Mesendoderm (in vitro differentiated cells): ENCODE measurements at regions not wholly inside any gene's neighbourhood (a gene's known extent, or its start where the extent isn't known, plus 50 kb on each side); places are given as distances from the start of the nearest gene placed in this dataset.
"Not testable (repeated sequence)": the region's sequence is repeated elsewhere in the genome, so short reads cannot be mapped to it uniquely, and the experiment has no call there.

Source experiments
- DNase-seq: peaks from one replicate; pipeline ENCODE4 v3.0.0; 2013
- H2AK5ac ChIP-seq: 2 replicates; pipeline ENCODE4 v1.6.1; 2013; ENCODE audit warnings: low read length, inconsistent platforms
- H2BK120ac ChIP-seq: 2 replicates; pipeline ENCODE4 v1.6.1; 2013; ENCODE audit warnings: low read depth, mild to moderate bottlenecking, low read length, moderate library complexity, mixed read lengths
- H2BK15ac ChIP-seq: replicated peaks from 2 replicates; pipeline ENCODE4 v1.6.1; 2013; ENCODE audit warnings: low read depth, mild to moderate bottlenecking, moderate library complexity
- H2BK5ac ChIP-seq: 2 replicates; pipeline ENCODE4 v1.6.1; 2013; ENCODE audit warnings: low read length, inconsistent platforms
- H3K18ac ChIP-seq: 2 replicates; pipeline ENCODE4 v1.6.1; 2013; ENCODE audit warnings: mild to moderate bottlenecking, low read length, mixed read lengths
- H3K23ac ChIP-seq: one replicate; pipeline ENCODE4 v1.6.1; 2013; ENCODE audit warnings: low read length
- H3K27ac ChIP-seq: 2 replicates; pipeline ENCODE4 v1.5.1; 2013; ENCODE audit warnings: low read depth, mild to moderate bottlenecking, inconsistent platforms, low read length, moderate library complexity
- H3K27me3 ChIP-seq: 2 replicates; pipeline ENCODE4 v1.6.1; 2013; ENCODE audit warnings: low read length, control low read depth, mild to moderate bottlenecking, inconsistent platforms; ENCODE audit not compliant: insufficient read depth, poor library complexity
- H3K36me3 ChIP-seq: 2 replicates; pipeline ENCODE4 v1.6.1; 2013; ENCODE audit warnings: low read length, inconsistent platforms; ENCODE audit not compliant: control insufficient read depth, insufficient read depth
- H3K4ac ChIP-seq: one replicate; pipeline ENCODE4 v1.6.1; 2013; ENCODE audit warnings: low read depth, mild to moderate bottlenecking, low read length, moderate library complexity
- H3K4me1 ChIP-seq: 2 replicates; pipeline ENCODE4 v1.6.1; 2013; ENCODE audit warnings: low read depth, low read length, inconsistent platforms; ENCODE audit not compliant: control insufficient read depth
- H3K4me2 ChIP-seq: 2 replicates; pipeline ENCODE4 v1.6.1; 2013; ENCODE audit warnings: low read length
- H3K4me3 ChIP-seq: 2 replicates; pipeline ENCODE4 v1.5.1; 2013; ENCODE audit warnings: mild to moderate bottlenecking, low read length
- H3K56ac ChIP-seq: one replicate; pipeline ENCODE4 v1.6.1; 2013; ENCODE audit warnings: low read length
- H3K79me1 ChIP-seq: 2 replicates; pipeline ENCODE4 v1.6.1; 2013; ENCODE audit warnings: low read length, inconsistent platforms
- H3K79me2 ChIP-seq: 2 replicates; pipeline ENCODE4 v1.6.1; 2013; ENCODE audit warnings: mild to moderate bottlenecking, low read length; ENCODE audit not compliant: control insufficient read depth, insufficient read depth
- H3K9ac ChIP-seq: 2 replicates; pipeline ENCODE4 v1.6.1; 2013; ENCODE audit warnings: low read length, inconsistent platforms
- H4K5ac ChIP-seq: one replicate; pipeline ENCODE4 v1.6.1; 2013; ENCODE audit warnings: low read length
- H4K8ac ChIP-seq: one replicate; pipeline ENCODE4 v1.6.1; 2013; ENCODE audit warnings: low read depth, mild to moderate bottlenecking, control low read depth, low read length, moderate library complexity
- WGBS: extraction: QIAGEN DNeasy Blood & Tissue Kit; methylation state at CpG from one replicate; pipeline ENCODE4 v1.1.7; 2013; ENCODE audit warnings: low lambda C conversion rate, missing lambda C conversion rate; ENCODE audit not compliant: insufficient coverage; ENCODE audit errors: extremely low coverage; 5-methylcytosine and 5-hydroxymethylcytosine counted together

- no peak overlapping the region for H3K9ac ChIP-seq
- WGBS, result no CpG with 5 or more reads among the region's 3 CpGs
- H3K36me3 ChIP-seq, result no peaks in the 10 kb centered on the region
- no peak overlapping the region for H2BK120ac ChIP-seq
- H3K79me2 ChIP-seq, result no peaks in the 10 kb centered on the region
- H4K5ac ChIP-seq, result no peak overlapping the region
- no peak overlapping the region for H2AK5ac ChIP-seq
- no peak overlapping the region for H4K8ac ChIP-seq
- H3K27ac ChIP-seq, result no peak overlapping the region
- H3K23ac ChIP-seq, result no peak overlapping the region
- H3K79me1 ChIP-seq, result no peaks in the 10 kb centered on the region
- H3K4me1 ChIP-seq, result peaks cover 15% of the 10 kb centered on the region
- no peak overlapping the region for H3K4me3 ChIP-seq
- peak overlapping the region; percentile 15 for H3K18ac ChIP-seq
- peak overlapping the region; percentile 20 for H2BK5ac ChIP-seq
- H3K27me3 ChIP-seq, result no peaks in the 10 kb centered on the region
- H3K4me2 ChIP-seq, result no peak overlapping the region
- H3K4ac ChIP-seq, result no peak overlapping the region
- no peak for DNase-seq
- H2BK15ac ChIP-seq, result no peak overlapping the region
- H3K56ac ChIP-seq, result peak overlapping the region; percentile 2
Measured at GRCh38 chr5:124910354-124911016, 164.0 kb upstream of the ZNF608 start.

- H3K79me2 ChIP-seq, result no peaks in the 10 kb centered on the region
- no peak overlapping the region for H2BK15ac ChIP-seq
- no peak overlapping the region for H2BK5ac ChIP-seq
- no peak overlapping the region for H3K27ac ChIP-seq
- H3K18ac ChIP-seq, result no peak overlapping the region
- no CpG with 5 or more reads among the region's 20 CpGs for WGBS
- H2BK120ac ChIP-seq, result no peak overlapping the region
- H2AK5ac ChIP-seq, result peak overlapping the region; percentile 49
- H3K79me1 ChIP-seq, result no peaks in the 10 kb centered on the region
- no peak overlapping the region for H4K5ac ChIP-seq
- no peak for DNase-seq
- H3K56ac ChIP-seq, result no peak overlapping the region
- H3K23ac ChIP-seq, result no peak overlapping the region
- H3K4ac ChIP-seq, result no peak overlapping the region
- H3K9ac ChIP-seq, result no peak overlapping the region
- no peaks in the 10 kb centered on the region for H3K27me3 ChIP-seq
- H3K36me3 ChIP-seq, result no peaks in the 10 kb centered on the region
- no peak overlapping the region for H3K4me3 ChIP-seq
- H3K4me2 ChIP-seq, result no peak overlapping the region
- no peak overlapping the region for H4K8ac ChIP-seq
- peaks cover 11% of the 10 kb centered on the region for H3K4me1 ChIP-seq
Measured at GRCh38 chr5:124912638-124913328, 166.3 kb upstream of the ZNF608 start.

GRCh38 chr5:124913329-124913653 is 166.9 kb upstream of the ZNF608 start:
- Histone ChIP-seq H4K5ac (no peak overlapping the region), H3K4ac (no peak overlapping the region), H3K79me1 (no peaks in the 10 kb centered on the region), H2BK120ac (no peak overlapping the region), H2BK5ac (no peak overlapping the region), H2AK5ac (no peak overlapping the region), H4K8ac (no peak overlapping the region), H2BK15ac (no peak overlapping the region), H3K4me1 (peaks cover 11% of the 10 kb centered on the region), H3K27me3 (no peaks in the 10 kb centered on the region), H3K9ac (no peak overlapping the region), H3K36me3 (no peaks in the 10 kb centered on the region), H3K56ac (no peak overlapping the region), H3K4me3 (no peak overlapping the region), H3K18ac (no peak overlapping the region), H3K79me2 (no peaks in the 10 kb centered on the region), H3K23ac (no peak overlapping the region), H3K4me2 (no peak overlapping the region), H3K27ac (no peak overlapping the region)
- no peak for DNase-seq
- no CpG with 5 or more reads among the region's 2 CpGs for WGBS

- not testable (repeated sequence) for H4K5ac ChIP-seq, H3K36me3 ChIP-seq, H2BK5ac ChIP-seq, H2BK15ac ChIP-seq, H3K4me3 ChIP-seq, H2AK5ac ChIP-seq, H3K18ac ChIP-seq, H3K27me3 ChIP-seq, H3K79me2 ChIP-seq, H3K4me1 ChIP-seq, H3K56ac ChIP-seq, H3K9ac ChIP-seq, H3K23ac ChIP-seq, H3K4ac ChIP-seq, H2BK120ac ChIP-seq, H3K27ac ChIP-seq, H4K8ac ChIP-seq, DNase-seq, H3K4me2 ChIP-seq, H3K79me1 ChIP-seq
- WGBS, result no CpG with 5 or more reads among the region's 5 CpGs
Measured at GRCh38 chr5:124916313-124916712, 169.9 kb upstream of the ZNF608 start.

- no peaks in the 10 kb centered on the region for H3K79me2 ChIP-seq
- no peak overlapping the region for H2BK5ac ChIP-seq
- H3K27ac ChIP-seq, result no peak overlapping the region
- H4K8ac ChIP-seq, result no peak overlapping the region
- no peak overlapping the region for H3K56ac ChIP-seq
- peaks cover 10% of the 10 kb centered on the region for H3K4me1 ChIP-seq
- no peak overlapping the region for H3K23ac ChIP-seq
- no peak overlapping the region for H3K9ac ChIP-seq
- H3K27me3 ChIP-seq, result no peaks in the 10 kb centered on the region
- H3K4me2 ChIP-seq, result no peak overlapping the region
- H2BK120ac ChIP-seq, result no peak overlapping the region
- H2BK15ac ChIP-seq, result no peak overlapping the region
- WGBS, result no CpG with 5 or more reads among the region's 2 CpGs
- no peak overlapping the region for H3K4ac ChIP-seq
- H3K79me1 ChIP-seq, result no peaks in the 10 kb centered on the region
- H3K18ac ChIP-seq, result no peak overlapping the region
- H3K36me3 ChIP-seq, result no peaks in the 10 kb centered on the region
- H4K5ac ChIP-seq, result no peak overlapping the region
- no peak overlapping the region for H3K4me3 ChIP-seq
- no peak for DNase-seq
- H2AK5ac ChIP-seq, result no peak overlapping the region
Measured at GRCh38 chr5:124918618-124919017, 172.2 kb upstream of the ZNF608 start.

GRCh38 chr5:124919076-124919475 is 172.6 kb upstream of the ZNF608 start:
- Histone ChIP-seq H3K56ac (no peak overlapping the region), H3K4me1 (peaks cover 10% of the 10 kb centered on the region), H3K27ac (no peak overlapping the region), H3K4me3 (no peak overlapping the region), H2BK15ac (no peak overlapping the region), H3K79me1 (no peaks in the 10 kb centered on the region), H3K9ac (no peak overlapping the region), H3K4me2 (no peak overlapping the region), H4K5ac (no peak overlapping the region), H4K8ac (no peak overlapping the region), H3K36me3 (no peaks in the 10 kb centered on the region), H3K79me2 (no peaks in the 10 kb centered on the region), H3K27me3 (no peaks in the 10 kb centered on the region), H3K4ac (no peak overlapping the region), H2BK5ac (no peak overlapping the region), H2BK120ac (no peak overlapping the region), H2AK5ac (no peak overlapping the region), H3K18ac (peak overlapping the region; percentile 60), H3K23ac (no peak overlapping the region)
- WGBS, result no CpG with 5 or more reads among the region's 1 CpG
- DNase-seq, result no peak
